Adrenal gland (tissue), 9 donors: ENCODE measurements at regions not wholly inside any gene's neighbourhood (a gene's known extent, or its start where the extent isn't known, plus 50 kb on each side); places are given as distances from the start of the nearest gene placed in this dataset.

Experiments
- DNase-seq, 7 donors: peaks; one replicate each; pipeline ENCODE4 v3.0.0-alpha.2; 2019 to 2020
- H3K27ac ChIP-seq, 5 donors: fragments of 200-600 bp; sonication (generic) in 4 of 5; 1 replicate in 3 of 5; 2 replicates in 2 of 5; pipeline versions ENCODE4 v1.5.1 to v1.8.0; 2016 to 2020; ENCODE audit warnings: mild to moderate bottlenecking in 1 of 5
- H3K27me3 ChIP-seq: fragments of 200-600 bp; 2 replicates; pipeline ENCODE4 v1.8.0; 2021
- H3K36me3 ChIP-seq, 2 donors: fragments of 200-600 bp; replicated peaks in 1 of 2; 1 replicate in 1 of 2; 2 replicates in 1 of 2; pipeline versions ENCODE4 v1.5.1 to v1.8.0; 2018 to 2022
- H3K4me1 ChIP-seq, 2 donors: fragments of 200-600 bp; replicated peaks in 1 of 2; 1 replicate in 1 of 2; 2 replicates in 1 of 2; pipeline versions ENCODE4 v1.5.1 to v1.8.0; 2018 to 2021
- H3K4me3 ChIP-seq, 4 donors: fragments of 200-600 bp; sonication (generic) in 3 of 4; one replicate each; pipeline ENCODE4 v1.5.1; 2016 to 2018
- H3K9me3 ChIP-seq, 3 donors: fragments of 200-600 bp; sonication (generic) in 1 of 3; replicated peaks in 1 of 3; 1 replicate in 2 of 3; 2 replicates in 1 of 3; pipeline versions ENCODE4 v1.5.1 to v1.8.0; 2016 to 2021
- CTCF ChIP-seq, 6 experiments: fragments of 450-650 bp in 4 of 6; fragments of 200-600 bp in 2 of 6; sonication (generic) in 1 of 6; IDR thresholded peaks; 1 replicate in 5 of 6; 2 replicates in 1 of 6; pipeline versions ENCODE4 v1.5.1 to v1.8.0; 2016 to 2021; ENCODE audit warnings: antibody characterized with exemption in 6 of 6, mild to moderate bottlenecking in 2 of 6, moderate library complexity in 1 of 6
- POLR2A ChIP-seq, 2 donors: fragments of 450-650 bp; IDR thresholded peaks; one replicate each; pipeline ENCODE4 v1.6.1; 2017; ENCODE audit warnings: antibody characterized with exemption in 2 of 2, mild to moderate bottlenecking in 2 of 2, moderate library complexity in 1 of 2
- WGBS, 4 donors: extraction: QIAGEN DNeasy Blood & Tissue Kit in 2 of 4; methylation state at CpG; one replicate each; pipeline versions ENCODE4 v1.1.5 to v1.1.7; 2013 to 2017; 5-methylcytosine and 5-hydroxymethylcytosine counted together
- intact Hi-C, 2 donors: fragments of 100-400 bp; cut with DNase I; formaldehyde crosslinking; loops; one replicate each; pipeline versions ENCODE4 v1.14.1 to v1.15.0; 2022 to 2023
- microRNA-seq, 3 donors: library from miRNA; unstranded; fragments of <30 nt; microRNA quantifications; one replicate each; pipeline ENCODE4, GENCODE V29; 2017 to 2020
- small RNA-seq, 2 donors: library from RNA; depleted of rRNA; stranded (forward); fragments of <200 nt; gene quantifications; one replicate each; pipeline ENCODE3, GENCODE V24; 2016
- donor health status: healthy with polysubstance abuse.
- donor health status: Bipolar disorder and iron deficiency.
- donor health status: DM: yes; HTN: yes; CAD: no.
- donor health status: DM: no; HTN: no; CAD: no.
- donor health status: DM: no; HTN: no; CAD: no.

DNA sequence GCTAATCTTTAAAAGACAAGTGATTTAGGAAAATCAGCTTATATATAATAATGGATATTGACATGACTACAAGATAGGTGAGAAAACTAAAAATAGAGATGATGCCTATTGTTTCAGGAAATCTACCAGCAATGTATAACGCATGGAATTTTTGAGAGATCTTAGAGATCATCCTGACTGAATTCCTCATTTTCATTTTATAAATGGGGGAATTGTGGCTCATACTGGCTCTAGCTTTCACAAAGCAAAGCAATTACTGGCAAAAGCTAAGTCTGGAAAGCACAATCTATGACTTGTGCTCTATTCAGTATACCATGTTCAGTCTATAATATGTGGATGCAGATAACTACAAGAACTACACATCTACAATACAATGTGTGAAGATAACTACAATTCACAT lies 51.9 kb upstream of the FANCL start:
- H3K4me1 ChIP-seq = no peaks in the 10 kb centered on the region
- intact Hi-C loops = no loop called here
- H3K4me3 ChIP-seq = no peak overlapping the region
- TF ChIP-seq POLR2A (IDR thresholded peaks at IDR 0.05) (no peak), CTCF (IDR thresholded peaks at IDR 0.05) (no peak)
- no peak for DNase-seq
- H3K27ac ChIP-seq = no peak overlapping the region
- H3K27me3 ChIP-seq = no peaks in the 10 kb centered on the region
- H3K9me3 ChIP-seq = no peaks in the 10 kb centered on the region
- WGBS, 4 donors = 71 to 85% (median 78%) methylated on average over 1 of the region's 1 CpG
- no peaks in the 10 kb centered on the region for H3K36me3 ChIP-seq

DNA sequence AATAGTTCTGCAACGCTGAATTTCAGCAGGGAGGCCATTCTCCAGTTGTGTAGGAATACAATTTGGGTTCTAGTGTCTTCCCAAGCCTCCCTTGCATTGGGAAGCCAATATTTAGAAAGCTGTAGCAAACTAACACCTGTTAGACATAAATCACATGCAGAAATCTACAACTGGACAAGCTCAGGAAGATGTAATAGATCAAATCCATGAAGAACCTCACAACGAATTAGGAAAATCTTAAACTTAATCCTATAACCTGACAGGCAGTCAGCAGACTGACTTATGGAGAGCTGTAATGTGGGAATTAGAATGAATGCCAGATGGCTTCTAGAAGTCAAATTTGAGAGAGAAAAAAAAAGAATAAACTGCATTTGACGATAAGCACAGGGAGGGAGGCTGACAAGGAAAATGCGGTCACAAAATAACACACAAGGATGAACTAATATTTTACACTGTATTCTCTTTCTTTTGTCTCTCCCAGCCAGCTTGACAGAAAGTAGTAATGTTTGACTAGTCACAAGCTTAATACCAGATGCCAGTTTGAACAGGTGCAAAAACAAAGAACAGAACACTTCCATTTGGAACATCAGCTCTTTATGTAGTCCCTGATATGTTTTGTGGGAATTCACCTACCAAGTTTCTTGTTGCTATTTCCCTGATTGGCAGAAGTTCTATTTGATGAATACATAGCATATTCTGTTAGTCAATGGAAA lies 50.8 kb upstream of the FANCL start:
- H3K36me3 ChIP-seq = no peaks in the 10 kb centered on the region
- WGBS, 4 donors = 57 to 71% (median 64%) methylated on average over 4 of the region's 4 CpGs

More for the DNA sequence above, 50.8 kb upstream of the FANCL start:
- no peak for DNase-seq
- Histone ChIP-seq H3K4me3 (no peak overlapping the region), H3K27me3 (no peaks in the 10 kb centered on the region), H3K27ac (no peak overlapping the region), H3K9me3 (no peaks in the 10 kb centered on the region), H3K4me1 (no peaks in the 10 kb centered on the region)
- intact Hi-C loops = no loop called here
- TF ChIP-seq POLR2A (IDR thresholded peaks at IDR 0.05) (no peak), CTCF (IDR thresholded peaks at IDR 0.05) (no peak)

Small RNAs in the stretch of these regions (microRNA-seq; reads per million reads assigned to microRNA genes)
- 0 reads per million in 3 donors for gene MIR4432

Small RNAs in the stretch of these regions (small RNA-seq; reads per million reads assigned to genes)
- gene AC007179.3 (0 reads per million in 2 donors), gene MIR4432 (0 reads per million in 2 donors), gene RNA5SP94 (0 reads per million in 2 donors), gene RNU1-32P (0 reads per million in 2 donors), gene RNU6-508P (0 reads per million in 2 donors)
